GM12878 (cell line): ENCODE measurements at regions not wholly inside any gene's neighbourhood (a gene's known extent, or its start where the extent isn't known, plus 50 kb on each side); places are given as distances from the start of the nearest gene placed in this dataset.

ENCODE experiments used
- ATAC-seq: fragments of 200-7000 bp; cut with Tn5 transposase; 3 replicates; pipeline ENCODE4 v1.9.1; 2020; ENCODE audit warnings: mild to moderate bottlenecking, moderate library complexity
- BruUV-seq: library from RNA; stranded (reverse); fragments of 400-500 nt; replicated peaks from 2 replicates; lab custom pipeline; 2021; lab: Mats Ljungman, UMichigan
- CTCF ChIA-PET: fragments of 300-600 bp; sonication (Branson Sonifier 250); formaldehyde crosslinking; extraction: SDS; loops from one replicate; lab custom pipeline; 2021; ENCODE audit warnings: inconsistent platforms; lab: Yijun Ruan, JAX
- POLR2A ChIA-PET: fragments of 350-600 bp; formaldehyde crosslinking; extraction: SDS; loops from one replicate; lab custom pipeline; 2021; ENCODE audit warnings: inconsistent platforms; lab: Charles Lee
- RAD21 ChIA-PET: fragments of 300-600 bp; sonication (Branson Sonifier 250); formaldehyde crosslinking; loops from one replicate; lab custom pipeline; 2023; ENCODE audit warnings: antibody characterized with exemption; ENCODE audit not compliant: unreplicated experiment; lab: Charles Lee
- SMC1A ChIA-PET: fragments of 300-600 bp; sonication (Branson Sonifier 250); formaldehyde crosslinking; loops from one replicate; lab custom pipeline; 2023; ENCODE audit not compliant: unreplicated experiment, uncharacterized antibody; lab: Charles Lee
- DNase-seq: peaks from one replicate; pipeline ENCODE4 v3.0.0-alpha.2; 2011; ENCODE audit warnings: low read depth, low spot score
- FAIRE-seq: peaks from 3 replicates; lab custom pipeline; 2011; peaks lifted over from hg19 to GRCh38; lab: Jason Lieb, UNC
- H2AFZ ChIP-seq: 2 replicates; pipeline ENCODE4 v1.6.0; 2011; ENCODE audit warnings: low read depth, low read length, control low read depth; ENCODE audit not compliant: control insufficient read depth
- H3K27ac ChIP-seq: 2 replicates; pipeline ENCODE4 v1.5.1; 2011; ENCODE audit warnings: control low read depth; ENCODE audit not compliant: control insufficient read depth, insufficient read depth
- H3K27me3 ChIP-seq, 2 experiments: replicated peaks in 1 of 2; 2 replicates each; pipeline versions ENCODE4 v1.6.0 to v1.6.1; 2011; ENCODE audit warnings: low read length in 1 of 2; ENCODE audit not compliant: control insufficient read depth in 2 of 2, insufficient read depth in 2 of 2
- H3K36me3 ChIP-seq, 2 experiments: 2 replicates each; pipeline ENCODE4 v1.5.1; 2011; ENCODE audit warnings: low read length in 1 of 2; ENCODE audit not compliant: control insufficient read depth in 2 of 2, insufficient read depth in 2 of 2
- H3K4me1 ChIP-seq: 2 replicates; pipeline ENCODE4 v1.6.1; 2011; ENCODE audit warnings: mild to moderate bottlenecking, low read length, moderate library complexity, mixed read lengths; ENCODE audit not compliant: control insufficient read depth, insufficient read depth
- H3K4me2 ChIP-seq: 2 replicates; pipeline ENCODE4 v1.6.0; 2011; ENCODE audit warnings: control low read depth; ENCODE audit not compliant: control insufficient read depth, insufficient read depth
- H3K4me3 ChIP-seq: fragments of 200-600 bp; sonication (generic); 2 replicates; pipeline ENCODE4 v1.5.1; 2016
- H3K79me2 ChIP-seq: 2 replicates; pipeline ENCODE4 v1.6.0; 2011; ENCODE audit warnings: low read length; ENCODE audit not compliant: control insufficient read depth, insufficient read depth
- H3K9ac ChIP-seq: 2 replicates; pipeline ENCODE4 v1.8.0; 2011; ENCODE audit warnings: low read length, control low read depth, mixed read lengths; ENCODE audit not compliant: control insufficient read depth, insufficient read depth
- H3K9me3 ChIP-seq: replicated peaks from 3 replicates; pipeline ENCODE4 v1.5.1; 2011; ENCODE audit warnings: mild to moderate bottlenecking, low read length; ENCODE audit not compliant: control insufficient read depth, insufficient read depth
- H4K20me1 ChIP-seq: 2 replicates; pipeline ENCODE4 v1.6.0; 2011; ENCODE audit not compliant: control insufficient read depth, insufficient read depth
- ATF7 ChIP-seq: fragments of 450-650 bp; IDR thresholded peaks from 2 replicates; pipeline ENCODE4 v1.6.1; 2016; ENCODE audit warnings: low read depth, mild to moderate bottlenecking
- BHLHE40 ChIP-seq, 2 experiments: fragments of 450-650 bp in 1 of 2; IDR thresholded peaks; 2 replicates each; pipeline ENCODE4 v1.6.1; 2011 to 2017; ENCODE audit warnings: low read depth in 2 of 2, borderline replicate concordance in 1 of 2, improper control_type of control experiment in 1 of 2, low read length in 1 of 2, mild to moderate bottlenecking in 1 of 2
- BMI1 ChIP-seq: fragments of 450-650 bp; IDR thresholded peaks from 2 replicates; pipeline ENCODE4 v1.6.1; 2016; ENCODE audit warnings: mild to moderate bottlenecking, moderate library complexity, borderline replicate concordance
- CBX3 ChIP-seq: fragments of 200-600 bp; sonication (generic); IDR thresholded peaks from 2 replicates; pipeline ENCODE4 v1.6.1; 2016; ENCODE audit warnings: low read depth, borderline replicate concordance
- CHD1 ChIP-seq: IDR thresholded peaks from 2 replicates; pipeline ENCODE4 v1.6.1; 2012; ENCODE audit warnings: low read depth, low read length, improper control_type of control experiment
- HSF1 ChIP-seq: fragments of 150-350 bp; IDR thresholded peaks from 2 replicates; pipeline ENCODE4 v1.6.1; 2014; ENCODE audit warnings: mild to moderate bottlenecking, low read depth, low read length
- KDM1A ChIP-seq: fragments of 200-600 bp; sonication (generic); IDR thresholded peaks from 2 replicates; pipeline ENCODE4 v1.6.1; 2016; ENCODE audit warnings: borderline replicate concordance
- NFXL1 ChIP-seq: fragments of 450-650 bp; IDR thresholded peaks from 2 replicates; pipeline ENCODE4 v1.6.1; 2017; ENCODE audit warnings: antibody characterized with exemption, mild to moderate bottlenecking, borderline replicate concordance
- SIX5 ChIP-seq: IDR thresholded peaks from 2 replicates; pipeline ENCODE4 v1.6.1; 2011; ENCODE audit warnings: mild to moderate bottlenecking, low read depth, low read length, moderate library complexity; ENCODE audit not compliant: severe bottlenecking
- SPI1 ChIP-seq: IDR thresholded peaks from 2 replicates; pipeline ENCODE4 v1.6.1; 2011; ENCODE audit warnings: low read depth, mild to moderate bottlenecking, low read length, moderate library complexity, borderline replicate concordance; ENCODE audit not compliant: insufficient read depth
- STAT3 ChIP-seq: IDR thresholded peaks from 2 replicates; pipeline ENCODE4 v1.6.1; 2011; ENCODE audit warnings: low read depth, low read length, improper control_type of control experiment
- SUZ12 ChIP-seq: fragments of 200-600 bp; sonication (generic); IDR thresholded peaks from one replicate; pipeline ENCODE4 v1.6.1; 2018; ENCODE audit warnings: antibody characterized with exemption, mild to moderate bottlenecking; ENCODE audit not compliant: unreplicated experiment
- TCF3 ChIP-seq: IDR thresholded peaks from 2 replicates; pipeline ENCODE4 v1.6.1; 2012; ENCODE audit warnings: low read depth, mild to moderate bottlenecking, low read length, borderline replicate concordance; ENCODE audit not compliant: insufficient read depth
- YBX1 ChIP-seq: fragments of 450-650 bp; IDR thresholded peaks from 2 replicates; pipeline ENCODE4 v1.6.1; 2016; ENCODE audit warnings: antibody characterized with exemption
- ZNF24 ChIP-seq: fragments of 450-650 bp; IDR thresholded peaks from 2 replicates; pipeline ENCODE4 v1.6.1; 2017; ENCODE audit warnings: antibody characterized with exemption, mild to moderate bottlenecking
- WGBS: methylation state at CpG from one replicate; pipeline ENCODE4 v1.1.6; 2016; ENCODE audit warnings: low lambda C conversion rate; ENCODE audit not compliant: insufficient replicate concordance, insufficient coverage; ENCODE audit errors: missing lambda C conversion rate; 5-methylcytosine and 5-hydroxymethylcytosine counted together
- in situ Hi-C: fragments of 300-500 bp; cut with MboI; formaldehyde crosslinking; loops from 9 replicates; pipeline ENCODE4 v1.14.3; 2018; ENCODE audit warnings: mixed read lengths
- intact Hi-C: fragments of 100-400 bp; cut with micrococcal nuclease; formaldehyde crosslinking; loops from one replicate; pipeline ENCODE4 v1.14.2; 2022; ENCODE audit not compliant: unreplicated experiment
- TF ChIP-seq, protein P1 (sequence below): fragments of 450-650 bp; IDR thresholded peaks from 2 replicates; pipeline ENCODE4 v1.6.1; 2017; ENCODE audit warnings: antibody characterized with exemption, mild to moderate bottlenecking, moderate library complexity

DNA sequence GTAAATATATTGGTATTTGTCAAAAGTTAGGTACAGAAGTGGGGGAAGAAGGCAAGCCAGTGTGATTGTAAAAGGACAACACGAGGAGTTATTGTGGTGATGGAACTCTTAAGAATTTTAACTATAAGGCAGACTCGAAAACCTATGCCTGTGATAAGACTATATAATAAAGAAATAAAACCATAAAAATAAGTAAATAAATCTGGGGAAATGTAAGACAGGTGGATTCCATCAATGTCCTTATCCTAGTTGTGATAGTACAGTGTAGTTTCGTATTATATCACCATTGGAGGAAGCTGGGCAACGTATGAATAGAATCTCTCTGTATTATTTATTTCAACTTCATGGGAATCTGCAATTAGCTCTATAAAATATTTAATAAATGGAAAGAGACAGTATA, 395.7 kb downstream of the CDC14C start:
- no peak for FAIRE-seq
- TF ChIP-seq YBX1: no peak
- no peak for TF ChIP-seq ZNF24
- TF ChIP-seq, protein P1, sequence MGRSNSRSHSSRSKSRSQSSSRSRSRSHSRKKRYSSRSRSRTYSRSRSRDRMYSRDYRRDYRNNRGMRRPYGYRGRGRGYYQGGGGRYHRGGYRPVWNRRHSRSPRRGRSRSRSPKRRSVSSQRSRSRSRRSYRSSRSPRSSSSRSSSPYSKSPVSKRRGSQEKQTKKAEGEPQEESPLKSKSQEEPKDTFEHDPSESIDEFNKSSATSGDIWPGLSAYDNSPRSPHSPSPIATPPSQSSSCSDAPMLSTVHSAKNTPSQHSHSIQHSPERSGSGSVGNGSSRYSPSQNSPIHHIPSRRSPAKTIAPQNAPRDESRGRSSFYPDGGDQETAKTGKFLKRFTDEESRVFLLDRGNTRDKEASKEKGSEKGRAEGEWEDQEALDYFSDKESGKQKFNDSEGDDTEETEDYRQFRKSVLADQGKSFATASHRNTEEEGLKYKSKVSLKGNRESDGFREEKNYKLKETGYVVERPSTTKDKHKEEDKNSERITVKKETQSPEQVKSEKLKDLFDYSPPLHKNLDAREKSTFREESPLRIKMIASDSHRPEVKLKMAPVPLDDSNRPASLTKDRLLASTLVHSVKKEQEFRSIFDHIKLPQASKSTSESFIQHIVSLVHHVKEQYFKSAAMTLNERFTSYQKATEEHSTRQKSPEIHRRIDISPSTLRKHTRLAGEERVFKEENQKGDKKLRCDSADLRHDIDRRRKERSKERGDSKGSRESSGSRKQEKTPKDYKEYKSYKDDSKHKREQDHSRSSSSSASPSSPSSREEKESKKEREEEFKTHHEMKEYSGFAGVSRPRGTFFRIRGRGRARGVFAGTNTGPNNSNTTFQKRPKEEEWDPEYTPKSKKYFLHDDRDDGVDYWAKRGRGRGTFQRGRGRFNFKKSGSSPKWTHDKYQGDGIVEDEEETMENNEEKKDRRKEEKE: no peak
- no peak for TF ChIP-seq SUZ12
- no peak for TF ChIP-seq BHLHE40 (IDR thresholded peaks at IDR 0.05; ENCODE audit: borderline replicate concordance in 1 of 2, low read depth in 2 of 2, low read length in 1 of 2)
- no peak for TF ChIP-seq NFXL1
- no peak for TF ChIP-seq BMI1
- no peak for TF ChIP-seq KDM1A
- no peak for TF ChIP-seq SIX5
- no peak for TF ChIP-seq SPI1
- TF ChIP-seq ATF7: no peak
- TF ChIP-seq STAT3: no peak
- no peak for TF ChIP-seq CBX3
- no peak for TF ChIP-seq HSF1
- no peak for TF ChIP-seq TCF3
- TF ChIP-seq CHD1: no peak
- Histone ChIP-seq H3K79me2 (no peaks in the 10 kb centered on the region), H3K36me3 (no peaks in the 10 kb centered on the region), H3K27me3 (no peaks in the 10 kb centered on the region), H3K9ac (no peak overlapping the region), H4K20me1 (no peaks in the 10 kb centered on the region), H3K9me3 (no peaks in the 10 kb centered on the region), H3K4me2 (no peak overlapping the region), H2AFZ (no peak overlapping the region), H3K4me3 (no peak overlapping the region), H3K27ac (no peak overlapping the region), H3K4me1 (peaks cover 4% of the 10 kb centered on the region)
- ChIA-PET SMC1A (no interaction called here), CTCF (no interaction called here), POLR2A (no interaction called here), RAD21 (no interaction called here)
- no peak for DNase-seq
- in situ Hi-C loops: no loop called here
- ATAC-seq: no peak
- intact Hi-C loops: loop anchor here (5.0 kb wide), 1 partner anchor 318 kb away; no protein-coding TSS in a partner anchor
- BruUV-seq: no TSS peak
- WGBS: 7% methylated on average over 4 of the region's 4 CpGs
